NCI-H2107 (cell line): ENCODE measurements at regions not wholly inside any gene's neighbourhood (a gene's known extent, or its start where the extent isn't known, plus 50 kb on each side); places are given as distances from the start of the nearest gene placed in this dataset.
"Not testable (repeated sequence)": the region's sequence is repeated elsewhere in the genome, so short reads cannot be mapped to it uniquely, and the experiment has no call there.

Source experiments
- DNase-seq: peaks from one replicate; lab custom pipeline; 2025; lab: John Stamatoyannopoulos, UW

GRCh38 chr2:236632295-236633218, 62.9 kb downstream of the ACKR3 start:
- no peak for DNase-seq

- no peak for DNase-seq
These were observed 63.6 kb downstream of the ACKR3 start for GRCh38 chr2:236633219-236633570.

GRCh38 chr2:236633775-236634560, 64.3 kb downstream of the ACKR3 start:
- no peak for DNase-seq

GRCh38 chr2:236636261-236636660, 66.6 kb downstream of the ACKR3 start:
- DNase-seq, result no peak

GRCh38 chr2:236636714-236637470, 67.3 kb downstream of the ACKR3 start:
- DNase-seq, result no peak

GRCh38 chr2:236637686-236638569, 68.3 kb downstream of the ACKR3 start:
- no peak for DNase-seq

GRCh38 chr2:236638707-236639106, 69.1 kb downstream of the ACKR3 start:
- no peak for DNase-seq

GRCh38 chr2:236639461-236640235, 70.0 kb downstream of the ACKR3 start:
- DNase-seq, result no peak

GRCh38 chr2:236641051-236641726, 71.6 kb downstream of the ACKR3 start:
- DNase-seq, result no peak

GRCh38 chr2:236642125-236642524, 72.5 kb downstream of the ACKR3 start:
- DNase-seq, result no peak

- DNase-seq, result no peak
These were observed 73.1 kb downstream of the ACKR3 start for GRCh38 chr2:236642584-236643291.

- DNase-seq, result no peak
These were observed 73.9 kb downstream of the ACKR3 start for GRCh38 chr2:236643480-236643879.

- DNase-seq, result no peak
These were observed 74.4 kb downstream of the ACKR3 start for GRCh38 chr2:236644067-236644466.

- no peak for DNase-seq
These were observed 74.9 kb downstream of the ACKR3 start for GRCh38 chr2:236644502-236644911.

GRCh38 chr2:236645141-236645540, 75.5 kb downstream of the ACKR3 start:
- DNase-seq, result not testable (repeated sequence)

- no peak for DNase-seq
These were observed 76.8 kb downstream of the ACKR3 start for GRCh38 chr2:236646441-236646840.

GRCh38 chr2:236646871-236647270, 77.2 kb downstream of the ACKR3 start:
- no peak for DNase-seq

GRCh38 chr2:236647621-236648020, 78.0 kb downstream of the ACKR3 start:
- DNase-seq, result no peak

- no peak for DNase-seq
These were observed 84.2 kb downstream of the ACKR3 start for GRCh38 chr2:236653863-236654262.
